PC-9 (cell line): ENCODE measurements at regions not wholly inside any gene's neighbourhood (a gene's known extent, or its start where the extent isn't known, plus 50 kb on each side); places are given as distances from the start of the nearest gene placed in this dataset.

Experiments used
- EZH2 ChIP-seq: fragments of 200-600 bp; sonication (generic); IDR thresholded peaks from 2 replicates; pipeline ENCODE4 v1.8.0; 2017; ENCODE audit warnings: antibody characterized with exemption, low read depth
- TF ChIP-seq, protein P1 (sequence below): fragments of 200-600 bp; sonication (generic); conservative IDR thresholded peaks from 2 replicates; pipeline ENCODE4 v1.6.1; 2017; ENCODE audit warnings: mixed run types, antibody characterized with exemption, mild to moderate bottlenecking, moderate library complexity

GRCh38 chrX:142576615-142577014 lies 371.5 kb upstream of the MAGEC2 start:
- TF ChIP-seq, protein P1, sequence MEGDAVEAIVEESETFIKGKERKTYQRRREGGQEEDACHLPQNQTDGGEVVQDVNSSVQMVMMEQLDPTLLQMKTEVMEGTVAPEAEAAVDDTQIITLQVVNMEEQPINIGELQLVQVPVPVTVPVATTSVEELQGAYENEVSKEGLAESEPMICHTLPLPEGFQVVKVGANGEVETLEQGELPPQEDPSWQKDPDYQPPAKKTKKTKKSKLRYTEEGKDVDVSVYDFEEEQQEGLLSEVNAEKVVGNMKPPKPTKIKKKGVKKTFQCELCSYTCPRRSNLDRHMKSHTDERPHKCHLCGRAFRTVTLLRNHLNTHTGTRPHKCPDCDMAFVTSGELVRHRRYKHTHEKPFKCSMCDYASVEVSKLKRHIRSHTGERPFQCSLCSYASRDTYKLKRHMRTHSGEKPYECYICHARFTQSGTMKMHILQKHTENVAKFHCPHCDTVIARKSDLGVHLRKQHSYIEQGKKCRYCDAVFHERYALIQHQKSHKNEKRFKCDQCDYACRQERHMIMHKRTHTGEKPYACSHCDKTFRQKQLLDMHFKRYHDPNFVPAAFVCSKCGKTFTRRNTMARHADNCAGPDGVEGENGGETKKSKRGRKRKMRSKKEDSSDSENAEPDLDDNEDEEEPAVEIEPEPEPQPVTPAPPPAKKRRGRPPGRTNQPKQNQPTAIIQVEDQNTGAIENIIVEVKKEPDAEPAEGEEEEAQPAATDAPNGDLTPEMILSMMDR, result no peak
- TF ChIP-seq EZH2, result no peak
